Spleen (tissue), 7 donors: ENCODE measurements at regions not wholly inside any gene's neighbourhood (a gene's known extent, or its start where the extent isn't known, plus 50 kb on each side); places are given as distances from the start of the nearest gene placed in this dataset.

Experiments
- CTCF ChIP-seq, 11 experiments: fragments of 200-600 bp in 7 of 11; fragments of 450-650 bp in 4 of 11; sonication (generic) in 4 of 11; IDR thresholded peaks in 8 of 11; conservative IDR thresholded peaks in 3 of 11; 1 replicate in 7 of 11; 2 replicates in 4 of 11; pipeline versions ENCODE4 v1.4.0 to v1.8.0; 2016 to 2021; ENCODE audit warnings: antibody characterized with exemption in 11 of 11, inconsistent platforms in 4 of 11, mild to moderate bottlenecking in 1 of 11
- POLR2A ChIP-seq, 3 donors: fragments of 450-650 bp; IDR thresholded peaks; one replicate each; pipeline ENCODE4 v1.5.1; 2017; ENCODE audit warnings: antibody characterized with exemption in 3 of 3, mild to moderate bottlenecking in 1 of 3
- POLR2AphosphoS5 ChIP-seq, 3 donors: sonication (generic); formaldehyde crosslinking; IDR thresholded peaks; one replicate each; pipeline ENCODE4 v1.5.1; 2017; ENCODE audit warnings: antibody characterized with exemption in 3 of 3
- donor health status: DM: no; HTN: no; CAD: no; lungs with moderate emphysema.
- donor health status: DM: no; HTN: no; CAD: no.
- donor health status: DM: no; HTN: no; CAD: no.

GRCh38 chr2:117553448-117553847, 261.0 kb upstream of the DDX18 start:
- TF ChIP-seq POLR2A (IDR thresholded peaks at IDR 0.05) (no peak), CTCF (IDR thresholded peaks at IDR 0.05 in 8 of 11, conservative IDR thresholded peaks at IDR 0.05 in 3 of 11) (no peak), POLR2AphosphoS5 (IDR thresholded peaks at IDR 0.05) (no peak)
